AG09319 (cell line): ENCODE measurements at regions not wholly inside any gene's neighbourhood (a gene's known extent, or its start where the extent isn't known, plus 50 kb on each side); places are given as distances from the start of the nearest gene placed in this dataset.

Experiments
- DNase-seq: peaks from one replicate; pipeline ENCODE4 v3.0.0-alpha.2; 2010; ENCODE audit warnings: low read depth; ENCODE audit errors: extremely low read depth
- CTCF ChIP-seq: IDR thresholded peaks from 2 replicates; pipeline ENCODE4 v1.5.1; 2011; ENCODE audit warnings: low read depth, mild to moderate bottlenecking, inconsistent platforms, low read length, moderate library complexity

GRCh38 chr2:173819852-173820251 lies 145.3 kb downstream of the SP3 start:
- no peak for TF ChIP-seq CTCF
- DNase-seq, result no peak

- no peak for TF ChIP-seq CTCF
- DNase-seq, result no peak
Measured at GRCh38 chr2:173821451-173821850, 143.7 kb downstream of the SP3 start.

GRCh38 chr2:173822889-173823542 lies 142.2 kb downstream of the SP3 start:
- TF ChIP-seq CTCF, result no peak

GRCh38 chr2:173823543-173823939 lies 141.6 kb downstream of the SP3 start:
- no peak for DNase-seq
- TF ChIP-seq CTCF, result no peak

More at GRCh38 chr2:173822889-173823542, 142.2 kb downstream of the SP3 start:
- DNase-seq, result no peak

GRCh38 chr2:173828189-173829142 lies 136.7 kb downstream of the SP3 start:
- no peak for DNase-seq
- TF ChIP-seq CTCF, result no peak

GRCh38 chr2:173829727-173830126 lies 135.4 kb downstream of the SP3 start:
- no peak for TF ChIP-seq CTCF
- DNase-seq, result no peak

GRCh38 chr2:173830170-173830569 lies 135.0 kb downstream of the SP3 start:
- no peak for TF ChIP-seq CTCF
- no peak for DNase-seq
